Stimulated activated CD8-positive, alpha-beta memory T cell treated with anti-CD3 and anti-CD28 coated beads, Interleukin-15, amount 100 ng/mL, for 4 hours (primary cell): ENCODE measurements at regions not wholly inside any gene's neighbourhood (a gene's known extent, or its start where the extent isn't known, plus 50 kb on each side); places are given as distances from the start of the nearest gene placed in this dataset.
"Not testable (repeated sequence)": the region's sequence is repeated elsewhere in the genome, so short reads cannot be mapped to it uniquely, and the experiment has no call there.

ENCODE experiments used
- DNase-seq, 2 donors: peaks; one replicate each; pipeline ENCODE4 v3.0.0-alpha.2; 2020; ENCODE audit warnings: low read depth in 2 of 2

DNA sequence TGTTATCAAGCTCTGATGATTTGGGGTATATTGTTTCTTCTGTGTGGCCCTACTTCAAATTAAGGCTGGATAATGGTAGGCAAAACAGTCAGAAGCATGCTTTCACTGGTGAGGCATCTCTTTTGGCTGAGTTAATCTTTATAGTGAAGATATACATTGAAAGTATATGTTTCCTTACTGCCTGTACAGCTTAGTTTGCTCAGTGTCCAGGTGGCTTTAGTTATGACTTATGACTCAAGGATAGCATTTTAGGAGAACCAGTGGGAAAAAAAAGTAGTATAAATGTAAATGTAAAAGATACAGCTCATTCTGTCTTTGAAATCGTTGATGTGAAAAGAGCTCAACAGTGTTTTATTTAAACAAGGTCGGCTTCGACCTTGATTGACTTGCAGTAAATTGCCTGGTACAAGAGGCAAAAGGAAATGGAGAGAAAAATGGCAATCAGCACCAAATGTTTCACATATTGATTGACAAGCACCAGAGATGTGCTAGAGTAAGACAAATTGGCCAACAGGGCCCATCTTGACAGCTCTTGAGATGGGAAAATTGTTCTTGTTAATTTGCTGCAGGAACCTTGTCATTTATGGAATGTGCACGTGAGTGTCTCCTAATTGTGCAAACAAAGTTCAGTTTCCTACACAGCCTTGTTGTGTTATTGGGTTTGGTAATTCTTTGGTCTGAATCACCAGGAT, 447.4 kb upstream of the WWC1 start:
- DNase-seq, result no peak

DNA sequence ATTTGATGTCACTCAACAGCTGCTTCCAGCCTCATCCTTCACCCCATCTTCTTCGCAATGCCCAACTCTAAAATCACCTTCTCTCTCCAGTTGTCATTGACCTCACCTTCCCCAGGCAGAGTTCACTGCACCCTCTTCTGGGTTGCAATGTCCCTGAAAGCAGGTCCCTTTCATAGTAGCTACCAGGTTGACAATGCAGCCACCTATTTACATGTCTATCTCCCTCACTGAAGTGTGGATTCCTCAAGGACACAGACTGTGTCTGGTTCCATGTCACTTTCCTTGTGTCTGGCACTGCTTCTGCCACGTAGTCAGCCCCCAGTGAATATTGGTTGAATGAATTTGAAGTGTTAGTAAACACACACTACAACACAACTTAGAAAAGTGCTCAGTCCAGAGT, 445.5 kb upstream of the WWC1 start:
- no peak for DNase-seq

DNA sequence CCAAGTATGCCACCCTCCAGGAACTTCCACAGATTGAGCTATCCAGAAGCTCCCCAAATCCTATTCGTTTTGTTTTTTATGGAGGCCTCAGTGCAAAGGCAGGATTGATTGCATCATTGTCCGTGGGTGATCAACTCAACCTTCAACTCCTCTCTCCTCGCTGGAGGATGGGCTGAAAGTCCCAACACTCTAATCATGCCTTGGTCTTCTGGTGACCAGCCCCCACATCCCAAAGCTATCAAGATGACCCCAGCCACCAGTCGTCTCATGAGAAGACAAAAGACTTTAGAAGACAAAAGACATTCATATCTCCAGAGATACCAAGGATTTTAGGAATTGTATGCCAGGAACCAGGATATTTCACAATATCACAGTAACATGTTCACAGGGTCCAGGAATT, 441.6 kb upstream of the WWC1 start:
- DNase-seq, result no peak

GRCh38 chr5:167850911-167851310, 440.5 kb upstream of the WWC1 start:
- DNase-seq, result no peak

GRCh38 chr5:167851416-167851815, 440.0 kb upstream of the WWC1 start:
- DNase-seq, result no peak

DNA sequence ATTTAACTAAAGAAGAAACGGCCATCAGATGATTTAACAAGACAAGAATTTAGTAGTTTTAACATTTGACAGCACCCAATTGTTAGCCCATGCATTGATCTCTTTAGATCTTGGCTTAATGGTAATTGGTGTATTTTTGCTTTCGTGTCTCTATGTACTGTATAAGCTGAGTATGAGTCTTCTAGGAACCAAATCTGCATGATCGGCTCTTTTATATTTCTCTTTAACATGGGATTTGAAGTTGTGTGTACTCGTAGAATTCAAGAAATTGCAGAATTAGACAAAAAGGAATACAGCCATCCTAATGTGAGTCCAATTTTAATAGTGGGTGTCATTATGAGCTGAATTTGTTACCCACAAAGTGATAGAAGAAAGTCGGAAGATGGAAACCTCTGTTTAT, 438.9 kb upstream of the WWC1 start:
- DNase-seq, result no peak

- no peak for DNase-seq
Observed at GRCh38 chr5:167853421-167853820, 438.0 kb upstream of the WWC1 start.

GRCh38 chr5:167855818-167856217, 435.6 kb upstream of the WWC1 start:
- DNase-seq, result no peak

- DNase-seq, result no peak
Observed at GRCh38 chr5:167857321-167857720, 434.1 kb upstream of the WWC1 start.

DNA sequence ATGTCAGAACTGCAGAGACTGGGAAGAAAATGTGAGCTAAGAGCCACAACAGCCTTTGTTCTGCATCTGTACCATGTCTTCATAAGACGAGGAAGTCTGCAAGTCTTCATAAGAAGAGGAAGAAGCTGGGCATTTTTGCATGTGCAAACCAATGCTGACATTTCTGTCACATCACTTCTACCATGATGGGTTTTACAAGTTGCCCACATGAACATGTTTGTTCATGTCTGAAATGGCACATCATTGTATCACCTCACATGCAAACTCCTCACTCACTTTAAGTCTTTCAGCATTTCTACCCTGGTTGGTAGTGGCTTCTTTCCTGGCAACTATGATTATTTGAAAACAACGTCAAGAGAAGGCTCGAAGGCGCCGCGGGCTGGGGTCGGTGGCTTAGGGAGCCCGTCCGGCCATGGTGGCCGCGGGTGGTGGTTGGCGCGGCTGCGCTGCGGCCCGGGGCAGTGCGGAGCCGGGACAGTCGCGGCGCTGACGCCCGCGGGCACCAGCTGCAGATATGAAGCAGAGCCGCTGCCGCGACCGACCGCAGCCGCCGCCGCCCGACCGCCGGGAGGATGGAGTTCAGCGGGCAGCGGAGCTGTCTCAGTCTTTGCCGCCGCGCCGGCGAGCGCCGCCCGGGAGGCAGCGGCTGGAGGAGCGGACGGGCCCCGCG, 433.1 kb upstream of the WWC1 start:
- not testable (repeated sequence) for DNase-seq

DNA sequence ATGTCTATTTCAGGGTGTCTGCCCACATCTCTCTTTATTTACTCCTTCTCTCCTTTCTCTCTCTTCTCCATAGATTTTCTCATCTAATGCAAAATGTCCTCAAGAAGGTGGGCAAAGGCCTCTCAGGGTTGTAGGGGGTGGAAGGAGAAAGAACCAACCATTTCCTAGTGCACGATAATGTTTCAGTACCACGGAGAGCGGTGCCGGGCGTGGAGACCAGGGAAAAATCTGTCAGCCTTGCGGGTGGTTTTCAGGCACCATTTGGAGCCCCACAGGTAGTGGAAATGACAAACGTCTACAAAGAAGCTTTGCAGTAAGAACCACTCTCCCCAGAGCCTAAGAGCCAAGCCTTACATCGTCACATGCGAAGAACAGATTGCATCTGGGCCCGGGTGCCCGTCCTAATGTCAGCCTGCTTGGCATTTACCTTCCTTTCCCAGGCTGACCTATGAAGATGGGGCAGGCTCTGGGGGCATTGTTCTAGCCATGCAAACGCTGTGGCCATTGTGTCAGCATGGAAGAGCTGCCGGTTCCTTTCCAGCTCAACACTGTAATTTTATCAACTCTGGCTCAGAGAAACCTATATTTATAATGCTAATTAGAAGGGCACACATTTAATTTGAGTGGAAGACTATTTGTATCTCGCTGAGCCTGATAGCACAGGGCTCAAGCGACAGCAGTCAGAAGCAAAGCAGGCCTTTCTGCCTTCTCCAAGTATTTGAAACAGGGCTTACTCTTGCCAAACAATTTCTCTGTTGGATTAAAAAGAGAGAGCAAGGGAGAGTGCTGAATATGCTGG, 430.1 kb upstream of the WWC1 start:
- DNase-seq, result no peak

DNA sequence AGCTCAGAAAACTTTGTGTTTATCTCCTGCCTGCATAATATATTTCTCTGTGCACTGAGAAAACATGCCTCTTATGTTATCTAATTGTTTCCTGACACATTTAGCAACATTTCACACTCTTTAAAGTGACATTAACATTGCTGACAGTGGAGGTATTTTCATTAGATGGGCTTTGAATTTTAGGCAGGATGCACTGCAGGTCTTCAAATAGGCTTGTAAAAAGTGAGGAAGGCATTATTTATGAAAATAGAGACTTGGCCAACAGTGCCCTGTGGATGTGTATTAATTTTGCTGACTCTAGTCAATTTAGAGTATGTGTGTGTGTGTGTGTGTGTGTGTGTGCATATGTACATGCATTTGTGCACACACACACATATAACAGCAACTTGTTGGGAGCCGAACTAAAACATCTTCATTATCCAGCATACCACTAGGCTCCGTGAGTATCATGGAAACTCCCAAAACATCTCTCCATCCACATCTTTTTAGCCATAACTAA, 429.5 kb upstream of the WWC1 start:
- DNase-seq, result no peak

DNA sequence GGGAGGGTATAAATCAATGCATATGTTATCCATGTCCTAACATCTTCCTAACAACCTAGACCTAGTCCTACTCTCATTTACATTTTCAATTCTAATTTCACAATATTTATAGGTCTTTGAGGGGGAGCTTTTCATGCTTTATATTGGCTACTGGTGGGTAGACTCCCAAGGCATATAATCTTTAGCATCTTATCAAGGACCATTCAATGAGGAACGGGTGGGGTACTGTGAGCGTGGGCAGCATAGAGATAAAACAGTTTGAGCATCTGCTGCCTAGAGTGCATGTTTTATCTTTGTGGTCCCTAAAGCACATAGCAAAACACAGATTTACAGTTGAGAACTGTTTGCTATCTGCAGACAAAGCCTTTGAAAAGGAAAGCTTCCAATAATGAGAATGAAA, 427.6 kb upstream of the WWC1 start:
- DNase-seq, result no peak

GRCh38 chr5:167864801-167865200, 426.6 kb upstream of the WWC1 start:
- no peak for DNase-seq

DNA sequence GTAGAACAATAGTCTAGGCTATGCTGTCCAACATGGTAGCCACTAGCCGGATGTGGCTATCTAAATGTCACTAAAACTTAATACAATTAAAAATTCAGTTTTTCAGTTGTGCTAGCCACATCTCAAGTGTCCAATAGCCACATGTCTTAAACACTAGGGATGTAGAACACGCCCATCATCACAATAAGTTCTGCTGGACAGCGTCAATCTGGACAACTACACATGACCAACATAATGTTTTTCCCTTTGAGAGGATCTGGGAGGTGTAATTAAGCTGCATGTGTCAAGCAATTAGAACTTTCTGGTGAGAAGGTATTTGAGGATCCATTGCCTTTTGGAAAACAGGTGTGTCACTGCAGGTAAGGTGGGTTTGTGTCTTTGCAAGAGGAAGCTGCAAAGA, 424.6 kb upstream of the WWC1 start:
- no peak for DNase-seq

- DNase-seq, result no peak
Observed at GRCh38 chr5:167867281-167867680, 424.2 kb upstream of the WWC1 start.

- DNase-seq, result no peak
Observed at GRCh38 chr5:167869125-167869524, 422.3 kb upstream of the WWC1 start.

DNA sequence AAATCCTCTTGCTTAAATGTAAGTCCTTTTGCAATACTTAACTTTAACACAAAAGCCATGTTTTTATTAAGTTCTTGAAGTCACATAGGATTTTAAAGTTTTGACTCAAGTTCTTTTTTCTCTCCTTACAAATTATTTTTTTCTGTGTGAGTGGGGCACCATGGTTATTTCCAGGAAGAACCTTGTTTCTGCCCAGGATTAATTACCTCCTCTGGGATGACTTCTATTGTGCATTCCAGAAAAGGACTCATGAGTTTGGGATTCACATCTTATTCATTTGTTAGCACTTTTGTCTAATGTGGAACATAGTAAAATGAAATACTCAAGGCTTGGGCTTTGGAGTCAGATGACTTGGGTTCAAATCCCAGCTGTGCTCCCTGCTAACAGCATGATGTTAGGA, 421.4 kb upstream of the WWC1 start:
- DNase-seq, result no peak

DNA sequence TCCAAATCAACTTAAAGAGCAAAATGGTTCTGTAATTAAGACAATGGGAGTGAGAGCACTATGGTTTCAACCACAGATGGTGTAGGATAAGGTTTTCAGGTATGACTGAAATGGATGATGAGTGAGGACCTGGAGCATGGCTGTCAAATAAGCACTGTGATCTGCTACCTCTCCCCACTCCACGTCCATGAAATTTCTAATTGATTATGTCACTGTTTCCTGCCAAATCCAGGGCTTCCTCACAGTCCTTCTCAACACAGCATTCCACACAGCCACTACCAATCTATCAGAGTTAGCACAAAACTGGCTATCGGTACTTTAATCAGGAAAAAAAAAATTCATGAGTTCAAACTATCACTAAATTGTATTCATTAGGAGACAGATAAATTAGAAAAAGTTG, 420.4 kb upstream of the WWC1 start:
- DNase-seq, result no peak

DNA sequence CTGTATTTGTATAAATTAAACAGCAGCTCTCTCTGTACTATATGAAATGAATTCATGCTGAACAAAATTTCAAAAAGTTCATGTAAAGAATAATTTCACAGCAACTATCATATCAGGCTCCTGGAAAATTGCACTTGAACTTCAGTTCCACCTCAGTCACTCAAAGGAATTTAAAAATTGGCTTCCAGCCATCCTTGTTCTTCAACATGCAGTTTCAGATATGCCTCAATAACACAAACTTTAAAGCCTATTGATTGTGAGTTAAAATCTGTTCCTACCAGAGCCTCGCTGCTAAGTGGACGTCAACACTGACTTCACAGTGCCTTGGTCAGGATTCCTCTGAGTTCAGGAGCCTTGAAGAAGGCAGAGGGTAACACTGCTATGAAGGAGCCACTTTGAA, 418.7 kb upstream of the WWC1 start:
- DNase-seq, result no peak

- DNase-seq, result no peak
Observed at GRCh38 chr5:167877114-167877722, 414.2 kb upstream of the WWC1 start.

- no peak for DNase-seq
Observed at GRCh38 chr5:167877924-167878323, 413.5 kb upstream of the WWC1 start.
